ENCODE measurements at regions not wholly inside any gene's neighbourhood (a gene's known extent, or its start where the extent isn't known, plus 50 kb on each side); places are given as distances from the start of the nearest gene placed in this dataset.

DNA sequence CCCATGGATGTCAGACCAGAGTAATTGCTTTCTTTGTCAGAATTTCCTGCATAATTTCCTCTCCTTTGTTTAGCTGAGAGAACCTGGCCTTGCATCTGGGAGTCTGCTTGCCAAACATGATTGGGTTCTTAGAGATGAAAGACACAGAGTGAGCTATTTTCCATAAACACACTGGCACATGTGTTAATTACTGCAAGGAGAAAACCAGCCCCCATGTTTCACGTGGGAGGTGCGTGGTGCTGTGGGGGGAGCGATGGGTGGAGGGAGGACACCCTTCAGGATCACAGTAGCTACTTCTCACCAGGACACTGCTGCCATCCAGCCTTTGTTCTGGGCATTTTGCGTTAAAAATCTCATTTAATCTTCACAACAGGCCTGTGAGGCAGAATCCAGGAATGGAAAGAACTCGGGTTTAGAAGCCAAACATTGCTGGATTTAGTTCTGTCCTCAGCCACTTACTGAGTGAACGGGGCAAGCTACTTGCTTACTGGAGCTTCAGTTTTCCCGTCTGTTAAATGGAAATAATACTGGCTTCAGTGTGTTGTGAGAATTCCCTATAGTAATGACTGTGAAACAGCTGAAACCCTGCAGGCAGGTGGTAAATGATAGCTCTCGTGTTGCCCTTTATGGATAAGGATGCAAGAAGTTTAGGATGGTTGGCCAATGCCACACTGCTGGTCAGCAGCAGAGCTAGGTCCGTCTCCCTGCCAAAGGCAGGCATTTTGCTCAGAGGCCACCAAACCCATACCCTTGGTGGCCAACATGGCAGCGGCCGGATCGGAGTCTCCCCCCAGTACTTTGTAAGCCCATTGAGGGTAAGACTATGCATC is 100.1 kb upstream of the ASAP2 start:
- TF ChIP-seq, protein P1, sequence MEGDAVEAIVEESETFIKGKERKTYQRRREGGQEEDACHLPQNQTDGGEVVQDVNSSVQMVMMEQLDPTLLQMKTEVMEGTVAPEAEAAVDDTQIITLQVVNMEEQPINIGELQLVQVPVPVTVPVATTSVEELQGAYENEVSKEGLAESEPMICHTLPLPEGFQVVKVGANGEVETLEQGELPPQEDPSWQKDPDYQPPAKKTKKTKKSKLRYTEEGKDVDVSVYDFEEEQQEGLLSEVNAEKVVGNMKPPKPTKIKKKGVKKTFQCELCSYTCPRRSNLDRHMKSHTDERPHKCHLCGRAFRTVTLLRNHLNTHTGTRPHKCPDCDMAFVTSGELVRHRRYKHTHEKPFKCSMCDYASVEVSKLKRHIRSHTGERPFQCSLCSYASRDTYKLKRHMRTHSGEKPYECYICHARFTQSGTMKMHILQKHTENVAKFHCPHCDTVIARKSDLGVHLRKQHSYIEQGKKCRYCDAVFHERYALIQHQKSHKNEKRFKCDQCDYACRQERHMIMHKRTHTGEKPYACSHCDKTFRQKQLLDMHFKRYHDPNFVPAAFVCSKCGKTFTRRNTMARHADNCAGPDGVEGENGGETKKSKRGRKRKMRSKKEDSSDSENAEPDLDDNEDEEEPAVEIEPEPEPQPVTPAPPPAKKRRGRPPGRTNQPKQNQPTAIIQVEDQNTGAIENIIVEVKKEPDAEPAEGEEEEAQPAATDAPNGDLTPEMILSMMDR (conservative IDR thresholded peaks at IDR 0.05; ENCODE audit: low read length), result no peak
- no peak for TF ChIP-seq EZH2phosphoT487 (IDR thresholded peaks at IDR 0.05; ENCODE audit: borderline replicate concordance)
